ENCODE measurements at regions not wholly inside any gene's neighbourhood (a gene's known extent, or its start where the extent isn't known, plus 50 kb on each side); places are given as distances from the start of the nearest gene placed in this dataset.
A peak's percentile ranks its signal among the peaks of the same experiment; 100 is the strongest.

DNA sequence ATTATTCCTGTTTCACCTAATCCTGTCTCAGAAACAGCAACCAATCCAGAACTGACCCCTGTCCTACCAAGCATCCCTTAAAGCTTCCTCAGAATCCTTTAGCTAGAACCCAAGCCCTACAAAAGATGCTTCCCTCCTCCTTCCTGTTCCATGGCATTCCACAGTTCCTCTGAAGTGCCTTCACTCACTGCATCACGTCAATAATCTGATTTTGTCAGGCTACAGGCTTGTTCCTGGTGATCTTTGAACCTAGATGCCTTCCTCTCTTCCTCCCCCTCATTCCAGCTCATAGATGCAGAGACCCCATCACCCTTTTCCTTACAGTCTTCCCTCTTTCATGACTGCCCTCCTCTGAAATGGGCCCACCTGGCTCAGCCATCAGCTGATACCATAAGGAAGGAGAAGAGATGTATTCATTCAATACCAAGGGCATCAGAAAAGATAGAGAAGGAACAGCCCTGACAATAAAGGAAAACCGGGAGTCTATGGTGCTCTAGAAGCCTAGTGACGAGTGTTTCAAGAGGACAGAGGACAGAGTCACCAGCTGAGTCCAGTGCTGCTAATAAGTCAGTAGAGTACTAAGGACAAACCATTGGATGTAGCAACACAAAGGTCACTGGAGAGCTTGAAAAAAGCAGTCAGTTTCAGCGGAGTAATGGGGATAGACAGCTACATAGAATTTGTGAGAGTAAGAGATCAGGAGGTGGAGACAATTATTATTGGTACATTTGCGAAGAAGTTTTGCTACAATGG is 62.5 kb upstream of the SPDEF start:
- no CpG with 5 or more reads among the region's 5 CpGs for WGBS (ENCODE audit: insufficient coverage, low lambda C conversion rate)
- H3K36me3 ChIP-seq (ENCODE audit: control insufficient read depth, insufficient read depth, low read length): peaks cover 8% of the 10 kb centered on the region
- peak overlapping the region; percentile 35 for H3K27ac ChIP-seq (ENCODE audit: low read length)
- H3K9me3 ChIP-seq (ENCODE audit: control insufficient read depth, low read depth, low read length): no peaks in the 10 kb centered on the region
- H3K27me3 ChIP-seq (ENCODE audit: control insufficient read depth, insufficient read depth, low read length): no peaks in the 10 kb centered on the region
- no peak overlapping the region for H3K4me3 ChIP-seq (ENCODE audit: low read length)
- peak in 1 of 2 donors; percentile 12 for DNase-seq
- peaks cover 10% of the 10 kb centered on the region for H3K4me1 ChIP-seq (ENCODE audit: control insufficient read depth, insufficient read depth, low read length)

DNA sequence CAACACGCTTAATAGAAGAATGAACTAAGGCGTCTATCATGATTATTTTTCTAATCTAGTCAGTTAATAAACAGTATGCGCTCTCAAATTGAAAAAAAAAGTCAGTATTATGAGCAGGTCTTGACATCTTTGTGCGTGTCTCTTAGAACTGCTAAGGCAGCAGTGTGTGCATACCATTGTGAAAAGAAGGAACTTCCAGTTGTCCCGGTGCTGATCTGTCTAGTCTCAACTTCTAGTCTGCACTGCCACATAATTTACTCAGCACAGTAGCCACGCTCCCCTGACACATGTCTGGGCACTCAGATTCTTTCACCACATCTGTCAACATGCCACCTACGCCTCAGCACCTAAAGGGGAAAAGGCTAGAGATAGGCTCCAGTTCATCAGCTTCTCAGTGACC is 61.1 kb upstream of the SPDEF start:
- H3K4me3 ChIP-seq (ENCODE audit: low read length): no peak overlapping the region
- peaks cover 10% of the 10 kb centered on the region for H3K4me1 ChIP-seq (ENCODE audit: control insufficient read depth, insufficient read depth, low read length)
- no peak overlapping the region for H3K27ac ChIP-seq (ENCODE audit: low read length)
- peaks cover 8% of the 10 kb centered on the region for H3K36me3 ChIP-seq (ENCODE audit: control insufficient read depth, insufficient read depth, low read length)
- 92% methylated on average over 2 of the region's 7 CpGs for WGBS (ENCODE audit: insufficient coverage, low lambda C conversion rate)
- H3K27me3 ChIP-seq (ENCODE audit: control insufficient read depth, insufficient read depth, low read length): no peaks in the 10 kb centered on the region
- no peaks in the 10 kb centered on the region for H3K9me3 ChIP-seq (ENCODE audit: control insufficient read depth, low read depth, low read length)
- DNase-seq: no peak

DNA sequence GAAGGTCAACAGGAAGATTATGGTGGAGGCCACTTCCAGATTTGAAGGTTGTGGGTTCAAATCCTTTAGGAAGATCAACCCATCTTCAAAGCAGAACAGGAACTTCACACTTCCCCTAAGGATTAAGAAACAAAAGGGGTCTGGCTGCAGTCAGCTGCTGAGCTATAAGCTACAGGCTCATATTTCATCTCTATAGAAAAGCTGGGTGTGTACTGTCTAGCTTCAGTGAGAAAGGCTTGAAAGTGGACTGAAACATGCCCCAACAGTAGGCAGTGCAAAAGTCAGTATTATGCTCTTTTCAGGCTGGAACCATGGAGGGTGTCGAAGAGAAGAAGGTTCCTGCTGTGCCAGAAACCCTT is 60.1 kb upstream of the SPDEF start:
- H3K9me3 ChIP-seq (ENCODE audit: control insufficient read depth, low read depth, low read length): no peaks in the 10 kb centered on the region
- DNase-seq: no peak
- peaks cover 10% of the 10 kb centered on the region for H3K4me1 ChIP-seq (ENCODE audit: control insufficient read depth, insufficient read depth, low read length)
- no peak overlapping the region for H3K27ac ChIP-seq (ENCODE audit: low read length)
- no peak overlapping the region for H3K4me3 ChIP-seq (ENCODE audit: low read length)
- 100% methylated on average over 1 of the region's 1 CpG for WGBS (ENCODE audit: insufficient coverage, low lambda C conversion rate)
- H3K27me3 ChIP-seq (ENCODE audit: control insufficient read depth, insufficient read depth, low read length): no peaks in the 10 kb centered on the region
- H3K36me3 ChIP-seq (ENCODE audit: control insufficient read depth, insufficient read depth, low read length): peaks cover 8% of the 10 kb centered on the region

DNA sequence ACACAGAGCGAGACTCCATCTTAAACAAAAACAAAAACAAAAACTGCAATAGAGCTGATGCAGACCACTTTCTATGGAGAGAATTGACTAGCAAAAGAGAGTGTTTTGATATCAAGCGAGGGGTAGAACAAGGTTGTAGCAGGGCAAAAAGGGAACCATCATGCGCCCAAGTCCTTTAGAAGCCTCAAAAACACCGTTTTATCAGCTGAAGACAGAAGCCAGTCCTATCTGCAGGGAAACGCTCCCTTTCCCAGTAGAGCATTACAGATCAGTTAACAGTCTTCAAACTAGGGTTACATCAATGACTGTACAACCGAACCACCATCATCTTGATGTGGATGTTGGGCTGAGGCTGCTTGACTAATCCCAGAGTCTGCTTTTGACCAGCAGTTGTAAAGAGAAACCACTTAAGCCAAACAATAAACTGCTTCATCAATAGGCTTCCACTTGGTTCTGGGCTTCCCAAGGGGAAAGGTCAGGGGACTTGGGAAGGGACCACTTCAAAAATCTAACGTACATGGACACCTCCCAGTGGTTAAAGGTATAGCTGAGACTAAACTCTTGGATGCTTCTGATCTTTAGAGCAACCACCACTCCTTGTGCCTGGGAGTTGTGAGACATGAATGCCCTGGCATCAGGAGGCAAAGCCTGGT is 59.6 kb upstream of the SPDEF start:
- Histone ChIP-seq H3K27ac (ENCODE audit: low read length) (no peak overlapping the region), H3K4me1 (ENCODE audit: control insufficient read depth, insufficient read depth, low read length) (peaks cover 10% of the 10 kb centered on the region), H3K27me3 (ENCODE audit: control insufficient read depth, insufficient read depth, low read length) (no peaks in the 10 kb centered on the region), H3K9me3 (ENCODE audit: control insufficient read depth, low read depth, low read length) (no peaks in the 10 kb centered on the region), H3K4me3 (ENCODE audit: low read length) (no peak overlapping the region), H3K36me3 (ENCODE audit: control insufficient read depth, insufficient read depth, low read length) (peaks cover 8% of the 10 kb centered on the region)
- DNase-seq: no peak
- WGBS (ENCODE audit: insufficient coverage, low lambda C conversion rate): no CpG with 5 or more reads among the region's 7 CpGs

DNA sequence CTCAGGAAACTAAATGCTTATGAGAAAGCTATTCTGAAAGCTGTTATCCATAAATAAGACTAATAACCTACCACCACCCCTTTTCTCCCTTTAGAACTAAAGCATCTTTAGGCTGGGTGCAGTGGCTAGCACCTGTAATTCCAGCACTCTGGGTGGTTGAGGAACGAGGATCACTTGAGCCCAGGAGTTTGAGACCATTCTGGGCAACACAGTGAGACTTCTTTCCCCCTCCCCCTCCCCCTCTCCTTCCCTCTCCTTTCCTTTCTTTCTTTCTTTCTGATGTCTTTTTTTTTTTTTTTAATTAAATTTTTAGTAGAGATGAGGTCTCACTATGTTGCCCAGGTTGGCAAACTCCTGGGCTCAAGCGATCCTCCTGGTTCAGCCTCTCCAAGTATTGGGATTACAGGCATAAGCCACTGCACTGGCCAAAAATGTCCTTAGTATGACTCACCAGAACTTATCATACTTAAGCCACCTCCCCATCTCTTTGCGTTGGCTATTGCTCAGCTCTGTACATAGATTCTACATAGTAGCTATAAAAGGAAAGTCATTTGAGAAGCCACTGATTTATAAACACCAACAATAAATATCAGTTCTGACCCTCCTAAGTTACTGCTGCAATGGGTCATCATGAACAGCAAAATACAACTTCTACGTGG is 54.8 kb upstream of the SPDEF start:
- Histone ChIP-seq H3K4me3 (ENCODE audit: low read length) (no peak overlapping the region), H3K36me3 (ENCODE audit: control insufficient read depth, insufficient read depth, low read length) (peaks cover 16% of the 10 kb centered on the region), H3K27ac (ENCODE audit: low read length) (no peak overlapping the region), H3K27me3 (ENCODE audit: control insufficient read depth, insufficient read depth, low read length) (no peaks in the 10 kb centered on the region), H3K9me3 (ENCODE audit: control insufficient read depth, low read depth, low read length) (no peaks in the 10 kb centered on the region), H3K4me1 (ENCODE audit: control insufficient read depth, insufficient read depth, low read length) (no peaks in the 10 kb centered on the region)
- WGBS (ENCODE audit: insufficient coverage, low lambda C conversion rate): 40% methylated on average over 1 of the region's 4 CpGs
- peak in 1 of 2 donors; percentile 6 for DNase-seq

DNA sequence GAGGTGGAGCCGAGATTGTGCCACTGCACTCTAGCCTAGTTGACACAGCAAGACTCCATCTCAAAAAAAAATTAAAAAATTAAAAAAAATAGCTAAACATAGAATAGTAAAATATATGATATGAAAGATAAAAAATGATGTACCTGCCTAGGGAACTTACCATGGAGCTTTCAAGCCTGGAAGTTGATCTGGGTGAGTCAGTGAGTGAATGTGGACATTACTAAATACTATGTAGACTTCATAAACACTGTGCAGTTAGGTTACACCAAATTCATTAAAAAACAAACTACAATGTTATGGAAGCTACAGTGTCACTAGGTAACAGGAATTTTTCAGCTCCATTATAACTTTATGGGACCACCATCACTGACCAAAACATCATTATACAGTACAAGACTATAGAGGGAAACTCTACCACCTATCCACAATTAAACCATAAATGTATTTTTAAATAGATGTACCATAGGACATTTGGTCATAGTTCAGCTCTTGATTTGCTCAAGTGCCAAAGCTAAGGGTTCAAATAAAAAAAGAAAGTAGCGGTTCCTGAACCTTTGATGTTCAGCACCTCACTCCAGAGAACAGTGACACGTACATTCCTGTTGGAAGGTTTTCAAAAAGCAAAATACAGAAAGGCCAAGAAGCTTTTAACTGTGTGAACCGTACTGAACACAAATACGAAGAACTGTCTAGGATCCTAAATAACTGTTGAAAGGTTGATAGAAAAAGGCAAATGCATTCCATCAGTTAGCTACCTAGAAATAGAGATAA is 52.4 kb upstream of the SPDEF start:
- Histone ChIP-seq H3K27me3 (ENCODE audit: control insufficient read depth, insufficient read depth, low read length) (no peaks in the 10 kb centered on the region), H3K4me3 (ENCODE audit: low read length) (no peak overlapping the region), H3K27ac (ENCODE audit: low read length) (no peak overlapping the region), H3K36me3 (ENCODE audit: control insufficient read depth, insufficient read depth, low read length) (peaks cover 21% of the 10 kb centered on the region), H3K9me3 (ENCODE audit: control insufficient read depth, low read depth, low read length) (no peaks in the 10 kb centered on the region), H3K4me1 (ENCODE audit: control insufficient read depth, insufficient read depth, low read length) (no peaks in the 10 kb centered on the region)
- WGBS (ENCODE audit: insufficient coverage, low lambda C conversion rate): 67% methylated on average over 1 of the region's 5 CpGs
- no peak for DNase-seq

DNA sequence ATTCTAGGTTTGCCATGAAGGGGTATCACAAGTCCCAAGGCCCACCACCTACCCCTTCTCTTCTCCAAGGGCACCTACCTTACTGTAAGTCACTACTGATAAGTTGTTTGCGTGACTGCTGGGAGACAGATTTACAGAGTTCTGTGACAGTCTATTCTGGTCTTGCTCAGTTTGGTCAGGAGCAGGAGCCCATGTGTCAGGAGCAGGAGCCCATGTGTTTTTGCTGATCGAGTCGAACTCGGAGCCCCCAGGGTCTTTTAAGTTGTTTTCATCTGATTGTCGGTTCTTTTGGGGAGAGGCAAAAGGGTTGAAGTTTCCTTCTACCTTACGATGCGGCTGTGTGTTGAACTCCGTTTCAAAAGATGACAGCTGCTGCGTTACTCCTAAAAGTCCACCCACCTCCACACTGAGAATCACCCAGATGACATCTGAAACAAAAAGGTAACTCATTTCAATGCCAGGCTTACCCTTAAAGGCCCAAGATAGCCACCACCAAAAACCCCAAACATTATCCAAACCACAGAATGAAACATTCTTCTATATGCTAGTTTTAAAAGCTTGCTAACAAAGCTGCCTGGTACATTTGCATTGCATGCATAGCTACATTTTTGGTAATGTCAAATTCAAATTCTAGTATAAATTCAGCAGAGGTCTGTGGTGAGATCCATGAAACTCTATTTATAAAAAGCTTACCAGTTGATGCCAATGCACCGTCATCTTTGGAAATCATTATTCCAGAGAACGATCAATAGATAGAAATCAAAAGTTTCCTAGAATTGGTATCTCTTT is 50.5 kb upstream of the SPDEF start:
- Histone ChIP-seq H3K4me1 (ENCODE audit: control insufficient read depth, insufficient read depth, low read length) (peaks cover 11% of the 10 kb centered on the region), H3K27ac (ENCODE audit: low read length) (no peak overlapping the region), H3K4me3 (ENCODE audit: low read length) (no peak overlapping the region), H3K36me3 (ENCODE audit: control insufficient read depth, insufficient read depth, low read length) (peaks cover 21% of the 10 kb centered on the region), H3K27me3 (ENCODE audit: control insufficient read depth, insufficient read depth, low read length) (no peaks in the 10 kb centered on the region), H3K9me3 (ENCODE audit: control insufficient read depth, low read depth, low read length) (no peaks in the 10 kb centered on the region)
- 100% methylated on average over 2 of the region's 11 CpGs for WGBS (ENCODE audit: insufficient coverage, low lambda C conversion rate)
- no peak for DNase-seq
